Tibial nerve (tissue), 4 donors: ENCODE measurements at regions not wholly inside any gene's neighbourhood (a gene's known extent, or its start where the extent isn't known, plus 50 kb on each side); places are given as distances from the start of the nearest gene placed in this dataset.
"Not testable (repeated sequence)": the region's sequence is repeated elsewhere in the genome, so short reads cannot be mapped to it uniquely, and the experiment has no call there.

ENCODE experiments used
- CTCF ChIP-seq, 5 experiments: fragments of 200-600 bp in 3 of 5; fragments of 450-650 bp in 2 of 5; sonication (generic) in 3 of 5; IDR thresholded peaks; one replicate each; pipeline ENCODE4 v1.5.1; 2016 to 2019; ENCODE audit warnings: antibody characterized with exemption in 5 of 5, mild to moderate bottlenecking in 3 of 5, moderate library complexity in 2 of 5
- EP300 ChIP-seq, 2 donors: sonication (generic); formaldehyde crosslinking; IDR thresholded peaks; one replicate each; pipeline ENCODE4 v1.6.1; 2017; ENCODE audit warnings: antibody characterized with exemption in 2 of 2, mild to moderate bottlenecking in 1 of 2
- POLR2A ChIP-seq, 2 donors: fragments of 450-650 bp; IDR thresholded peaks; one replicate each; pipeline ENCODE4 v1.6.1; 2017; ENCODE audit warnings: antibody characterized with exemption in 2 of 2, mild to moderate bottlenecking in 2 of 2, moderate library complexity in 2 of 2

- TF ChIP-seq CTCF, POLR2A, EP300 (IDR thresholded peaks at IDR 0.05): not testable (repeated sequence)
Observed at GRCh38 chr1:217123340-217123739, 400.1 kb upstream of the ESRRG start.
